CD4-positive, alpha-beta T cell treated with Interleukin-15 for 1 hour (primary cell): ENCODE measurements at regions not wholly inside any gene's neighbourhood (a gene's known extent, or its start where the extent isn't known, plus 50 kb on each side); places are given as distances from the start of the nearest gene placed in this dataset.
"Not testable (repeated sequence)": the region's sequence is repeated elsewhere in the genome, so short reads cannot be mapped to it uniquely, and the experiment has no call there.

ENCODE experiments used
- DNase-seq: peaks from one replicate; pipeline ENCODE4 v3.0.0-alpha.2; 2020

DNA sequence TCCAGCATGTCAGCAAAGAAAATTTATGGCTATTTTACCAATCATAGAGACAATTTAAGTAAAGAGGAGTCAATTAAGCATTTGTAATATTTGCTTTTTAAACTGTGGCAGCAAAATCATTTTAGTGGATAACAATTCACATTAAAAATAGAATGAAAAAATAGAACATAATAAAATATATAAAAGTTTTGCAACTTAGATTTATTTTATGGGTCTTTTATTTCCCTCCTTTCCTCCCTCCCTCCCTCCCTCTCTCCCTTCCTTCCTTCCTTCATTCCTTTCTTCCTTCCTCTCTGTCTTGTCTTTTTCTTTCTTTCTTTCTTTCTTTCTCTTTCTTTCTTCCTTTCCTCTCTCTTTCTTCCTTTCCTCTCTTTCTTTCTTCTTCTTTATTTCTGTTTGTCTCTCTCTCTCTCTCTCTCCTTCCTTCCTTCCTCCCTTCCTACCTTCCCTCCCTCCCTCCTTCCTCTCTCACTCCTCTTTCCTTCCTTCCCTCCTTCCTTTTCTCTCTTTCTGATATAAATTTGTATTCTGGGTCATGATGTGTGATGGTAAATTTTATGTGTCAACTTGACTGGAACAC is 610.9 kb upstream of the CITED2 start:
- DNase-seq: no peak

DNA sequence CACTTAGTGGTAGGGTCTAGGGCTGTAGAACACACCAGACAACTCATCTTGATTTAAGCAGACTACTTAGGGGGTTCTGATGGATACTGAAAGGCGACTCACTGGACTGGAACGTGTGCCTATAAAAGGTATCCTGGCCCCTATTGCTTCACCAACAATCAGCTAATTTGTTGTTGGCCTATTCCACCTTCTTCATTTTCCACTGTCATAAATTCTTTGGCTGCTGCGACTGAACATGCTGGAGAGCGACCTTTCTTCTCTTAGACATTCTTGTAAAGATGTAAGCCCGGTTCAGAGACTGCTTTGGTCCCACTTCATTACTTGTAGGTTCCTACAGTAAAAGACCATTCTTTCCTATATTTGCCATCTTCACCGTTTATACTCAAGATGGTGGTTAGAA is 609.9 kb upstream of the CITED2 start:
- no peak for DNase-seq

- DNase-seq: no peak
Measured at GRCh38 chr6:139983555-139984276, 609.3 kb upstream of the CITED2 start.

DNA sequence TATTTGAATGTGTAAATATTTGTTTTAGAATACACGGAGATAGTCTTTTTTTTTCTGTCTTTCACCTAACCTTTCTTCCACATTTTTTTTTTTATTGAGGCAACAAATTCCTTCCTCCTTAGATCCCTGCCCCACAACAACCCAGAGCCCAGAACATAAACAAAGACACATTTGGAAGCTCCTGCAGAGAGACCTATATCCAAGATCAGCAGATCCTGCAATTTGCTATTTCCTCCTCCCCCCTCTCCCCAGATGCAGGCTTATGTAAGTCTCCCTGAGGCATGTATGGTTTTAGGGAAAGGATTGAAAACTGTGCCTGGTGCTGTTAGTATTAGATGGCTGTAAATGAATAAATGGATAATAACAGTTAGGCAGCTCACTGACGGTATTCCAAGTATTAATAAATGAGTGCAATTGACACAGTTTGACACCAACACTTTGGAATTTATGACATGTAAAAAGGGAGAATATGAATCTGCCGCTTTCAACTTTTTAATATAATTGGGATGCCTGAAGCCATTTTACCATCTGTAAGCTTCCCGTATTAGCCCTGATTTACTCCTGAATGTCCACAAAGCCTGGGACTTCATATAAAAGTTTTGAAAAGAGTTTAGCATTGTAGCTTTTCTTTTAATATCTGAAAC is 608.3 kb upstream of the CITED2 start:
- no peak for DNase-seq

- DNase-seq: no peak
Measured at GRCh38 chr6:139982195-139982594, 607.7 kb upstream of the CITED2 start.

GRCh38 chr6:139981768-139982181 is 607.3 kb upstream of the CITED2 start:
- no peak for DNase-seq

- no peak for DNase-seq
Measured at GRCh38 chr6:139981066-139981624, 606.7 kb upstream of the CITED2 start.

GRCh38 chr6:139980631-139981030 is 606.2 kb upstream of the CITED2 start:
- not testable (repeated sequence) for DNase-seq

- no peak for DNase-seq
Measured at GRCh38 chr6:139979021-139979725, 604.7 kb upstream of the CITED2 start.

- DNase-seq: no peak
Measured at GRCh38 chr6:139977887-139978332, 603.5 kb upstream of the CITED2 start.

DNA sequence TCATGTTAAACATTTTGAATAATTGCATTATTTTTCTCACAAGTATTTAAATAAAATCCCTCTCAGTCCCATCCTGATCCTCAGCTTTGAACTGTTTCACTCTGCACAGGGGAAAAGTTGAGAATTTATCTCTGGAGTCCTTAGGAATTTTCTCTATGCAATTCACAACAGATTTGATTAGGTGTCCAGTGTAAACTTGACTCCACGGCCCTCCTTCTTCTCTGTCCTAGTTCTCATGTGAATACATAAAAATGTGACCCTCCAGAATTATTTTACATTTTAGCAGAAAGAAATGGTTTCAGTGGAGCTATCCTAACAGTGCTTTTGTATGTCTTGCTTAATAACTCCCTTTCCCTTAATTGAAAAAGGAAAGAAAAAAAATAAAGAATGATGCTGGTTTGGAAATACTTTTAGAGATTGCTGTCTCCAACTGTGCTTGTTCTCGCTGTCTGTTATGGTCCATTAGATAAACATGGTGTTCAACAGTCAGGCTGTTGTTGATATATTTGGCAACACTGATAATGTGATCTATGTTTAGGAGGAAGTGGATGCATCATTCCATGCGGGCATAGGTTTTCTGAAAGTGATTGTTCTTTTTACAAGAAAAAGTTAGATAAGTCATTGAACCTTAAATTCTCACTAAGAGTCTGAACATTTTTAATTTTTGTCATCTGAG is 599.4 kb upstream of the CITED2 start:
- no peak for DNase-seq

DNA sequence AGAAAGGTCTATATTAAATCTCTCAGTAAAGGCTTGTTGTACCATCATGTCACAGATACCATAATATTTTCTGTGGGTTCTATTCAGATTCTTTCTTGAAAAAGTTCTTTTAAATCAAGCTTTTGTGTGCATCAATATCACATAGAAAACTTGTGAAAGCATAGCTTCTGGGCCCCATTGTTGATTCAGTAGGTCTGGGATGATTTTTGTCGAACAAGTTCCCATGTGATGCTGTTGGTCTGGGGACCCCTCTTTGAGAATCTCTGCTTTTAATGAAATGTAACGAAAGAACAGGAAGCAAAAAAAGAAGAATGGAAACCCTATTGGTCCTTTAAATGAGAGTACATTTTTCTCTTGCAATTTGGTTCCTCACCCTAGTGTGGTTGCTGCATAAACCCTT is 597.7 kb upstream of the CITED2 start:
- no peak for DNase-seq

- DNase-seq: no peak
Measured at GRCh38 chr6:139970591-139970991, 596.1 kb upstream of the CITED2 start.

GRCh38 chr6:139967497-139967896 is 593.0 kb upstream of the CITED2 start:
- no peak for DNase-seq

GRCh38 chr6:139965393-139965792 is 590.9 kb upstream of the CITED2 start:
- DNase-seq: no peak

DNA sequence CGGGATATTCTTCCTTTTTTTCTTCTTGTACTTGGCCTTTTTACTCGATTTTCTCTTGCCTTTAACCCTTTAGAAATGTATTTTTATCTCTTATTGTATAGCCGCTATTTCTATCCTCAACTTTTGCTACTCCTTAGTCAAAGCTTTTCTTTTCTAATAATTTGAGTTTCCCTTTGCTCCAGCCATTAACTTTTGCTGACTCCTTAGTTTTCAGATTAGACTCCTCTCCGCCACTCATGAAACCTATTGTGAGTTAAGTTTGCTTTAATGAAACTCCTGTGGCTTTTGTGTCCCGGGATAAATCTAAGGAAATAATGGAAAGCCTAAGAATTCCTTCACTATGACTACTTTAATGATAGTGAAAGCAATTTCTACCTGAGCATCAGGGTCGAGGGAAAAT is 590.3 kb upstream of the CITED2 start:
- DNase-seq: no peak

DNA sequence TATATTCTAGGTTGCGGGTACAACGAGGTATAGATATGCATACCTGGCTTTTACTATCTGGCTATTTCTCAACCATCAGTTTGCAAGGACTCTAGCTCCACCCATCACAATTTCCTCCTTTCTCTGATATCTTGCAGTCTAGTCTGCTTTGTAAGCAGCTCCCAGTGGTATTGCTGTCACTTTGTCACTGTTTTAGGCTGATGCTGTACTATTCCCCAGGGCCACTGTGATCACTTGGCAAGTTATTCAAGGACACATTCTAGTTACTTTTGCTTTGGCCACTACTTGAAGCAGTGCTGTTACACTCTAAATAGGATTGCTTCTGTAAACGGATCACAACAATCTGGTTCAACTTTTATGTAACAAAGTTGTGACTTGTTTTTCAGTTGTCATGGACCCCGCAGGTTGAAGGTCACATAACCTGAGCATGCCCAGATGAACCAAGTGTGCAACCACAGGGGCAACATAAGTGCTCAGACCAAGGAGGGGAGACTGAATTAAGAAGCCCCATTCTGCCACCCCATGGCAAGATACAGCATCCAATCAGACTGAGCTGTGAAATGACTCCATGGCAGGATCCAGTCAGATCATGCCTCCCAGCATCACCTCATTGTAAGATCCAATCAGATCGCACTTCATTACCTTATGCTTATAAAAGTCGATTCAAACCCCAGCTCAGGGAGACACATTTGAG is 588.4 kb upstream of the CITED2 start:
- DNase-seq: no peak

DNA sequence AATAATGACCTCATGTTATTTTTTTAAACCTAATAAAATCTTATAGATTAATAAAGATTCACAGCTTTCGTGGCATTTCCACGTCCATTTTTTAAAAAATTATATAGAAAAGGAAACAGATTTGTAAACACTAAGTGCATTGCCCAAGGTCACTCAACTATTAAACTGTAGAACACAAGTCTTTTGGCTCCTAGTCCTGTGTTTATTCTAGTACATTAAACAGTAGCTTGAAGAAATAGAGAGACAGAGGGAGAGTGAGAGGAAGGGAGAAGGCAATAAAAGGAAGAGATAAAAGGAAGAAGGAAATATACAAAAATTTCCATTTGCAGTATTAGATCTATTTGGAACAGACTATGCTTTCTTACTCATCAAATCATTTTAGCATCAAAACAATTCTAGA is 586.7 kb upstream of the CITED2 start:
- no peak for DNase-seq

DNA sequence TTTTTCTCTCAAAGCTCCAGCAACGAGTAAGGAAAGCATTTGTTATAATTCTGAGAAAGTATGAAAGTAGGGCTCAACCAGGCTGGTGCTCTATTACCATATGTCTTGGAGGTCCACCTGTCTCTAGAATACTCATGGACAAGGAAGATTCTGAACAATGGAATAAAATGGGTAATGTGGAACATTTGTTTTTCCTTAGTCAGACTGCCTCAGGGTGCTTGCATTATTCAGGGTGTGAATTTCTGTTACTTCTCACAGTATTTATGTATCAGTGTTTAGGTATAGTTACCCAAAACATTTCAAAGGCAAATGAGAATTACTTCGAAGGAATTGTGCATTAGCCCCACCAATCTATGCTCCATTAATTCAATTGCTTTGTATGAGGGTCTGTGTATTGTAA is 586.2 kb upstream of the CITED2 start:
- no peak for DNase-seq

DNA sequence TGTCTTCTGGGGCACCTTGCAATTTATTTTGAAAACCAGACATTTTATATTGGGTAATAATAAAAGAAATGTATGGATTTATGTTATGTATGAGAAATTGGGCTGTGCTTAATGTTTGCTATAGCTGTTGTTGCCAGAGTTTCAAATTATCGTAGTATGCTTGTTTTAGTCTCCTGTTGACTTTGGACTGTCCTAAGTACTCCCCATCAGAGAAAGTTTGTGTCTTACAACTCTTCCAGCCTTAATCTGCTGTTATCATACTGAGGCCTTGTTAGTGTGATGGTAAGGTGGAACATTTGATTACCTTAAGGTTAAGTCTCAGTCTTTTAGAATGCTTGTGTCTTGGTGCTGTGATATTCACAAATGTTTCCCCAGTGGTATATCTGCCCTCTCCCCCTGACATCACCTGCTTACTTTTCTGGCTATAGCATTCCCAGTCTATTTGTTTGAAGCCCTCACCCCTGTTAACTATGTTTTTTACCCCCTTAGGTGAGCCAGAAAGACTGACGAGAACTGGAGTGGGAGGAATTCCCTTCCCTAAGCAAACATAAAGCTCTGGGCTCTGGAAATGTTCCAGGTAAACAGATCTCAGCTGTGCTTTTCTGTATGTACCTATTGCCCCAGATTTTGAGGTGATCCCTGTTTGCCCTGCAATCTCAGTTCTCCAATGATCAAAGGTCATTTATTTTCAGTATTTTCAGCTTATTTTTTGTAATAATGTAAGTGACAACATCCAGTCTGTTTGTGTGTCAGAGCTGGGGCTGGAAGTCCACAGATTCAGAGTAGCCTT is 581.1 kb upstream of the CITED2 start:
- no peak for DNase-seq

DNA sequence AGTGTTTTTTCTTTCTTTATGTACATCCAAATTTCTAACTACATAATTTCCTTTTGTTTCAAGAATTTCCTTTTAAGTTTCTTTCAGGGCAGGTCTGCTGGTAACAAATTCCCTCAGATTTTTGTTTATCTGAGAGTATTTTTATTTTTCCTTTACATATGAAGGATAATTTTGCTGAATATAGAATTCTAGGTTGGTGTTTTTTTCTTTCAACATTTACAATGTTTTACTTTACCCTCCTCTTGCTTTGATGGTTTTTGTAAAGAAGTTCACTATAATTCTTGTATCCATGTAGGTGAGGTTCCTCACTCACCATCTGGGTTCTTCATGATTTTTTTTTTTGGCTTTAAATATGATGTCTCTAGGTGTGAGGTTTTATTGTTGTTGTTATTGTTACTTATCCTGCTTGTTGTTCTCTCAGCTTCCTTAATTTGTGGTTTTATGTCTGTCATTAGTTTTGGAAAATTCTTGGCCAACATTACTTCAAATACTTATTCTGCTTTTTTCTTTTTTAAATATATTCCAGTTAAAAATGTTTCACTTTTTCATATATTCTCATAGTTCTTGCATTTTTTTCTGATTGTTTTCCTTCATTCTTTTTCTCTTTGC is 580.1 kb upstream of the CITED2 start:
- DNase-seq: no peak
